ENCODE measurements at regions not wholly inside any gene's neighbourhood (a gene's known extent, or its start where the extent isn't known, plus 50 kb on each side); places are given as distances from the start of the nearest gene placed in this dataset.

- Histone ChIP-seq H4K20me1 (ENCODE audit: control insufficient read depth, insufficient read depth, low read depth, low read length) (no peaks in the 10 kb centered on the region), H3K79me2 (ENCODE audit: control insufficient read depth, low read length) (no peaks in the 10 kb centered on the region), H3K4me3 (ENCODE audit: low read length) (no peak overlapping the region), H3K9me3 (ENCODE audit: control insufficient read depth, insufficient read depth, low read length) (no peaks in the 10 kb centered on the region), H3K27me3 (ENCODE audit: control insufficient read depth, low read length) (no peaks in the 10 kb centered on the region), H3K27ac (ENCODE audit: low read depth, low read length) (no peak overlapping the region), H3K4me2 (ENCODE audit: low read length) (no peak overlapping the region), H3K4me1 (ENCODE audit: control insufficient read depth, low read length) (no peaks in the 10 kb centered on the region), H3K9me2 (replicated peaks; ENCODE audit: control insufficient read depth, low read length) (no peaks in the 10 kb centered on the region), H3K36me3 (ENCODE audit: control insufficient read depth, low read length) (no peaks in the 10 kb centered on the region), H3F3A (ENCODE audit: control insufficient read depth, insufficient read depth) (no peaks in the 10 kb centered on the region)
- TF ChIP-seq CTCF (IDR thresholded peaks at IDR 0.05; ENCODE audit: low read depth, low read length, poor library complexity, severe bottlenecking) (no peak), EZH2phosphoT487 (IDR thresholded peaks at IDR 0.05; ENCODE audit: borderline replicate concordance, low read length) (no peak)
Observed at GRCh38 chr9:102521097-102521755, 473.9 kb upstream of the CYLC2 start.

DNA sequence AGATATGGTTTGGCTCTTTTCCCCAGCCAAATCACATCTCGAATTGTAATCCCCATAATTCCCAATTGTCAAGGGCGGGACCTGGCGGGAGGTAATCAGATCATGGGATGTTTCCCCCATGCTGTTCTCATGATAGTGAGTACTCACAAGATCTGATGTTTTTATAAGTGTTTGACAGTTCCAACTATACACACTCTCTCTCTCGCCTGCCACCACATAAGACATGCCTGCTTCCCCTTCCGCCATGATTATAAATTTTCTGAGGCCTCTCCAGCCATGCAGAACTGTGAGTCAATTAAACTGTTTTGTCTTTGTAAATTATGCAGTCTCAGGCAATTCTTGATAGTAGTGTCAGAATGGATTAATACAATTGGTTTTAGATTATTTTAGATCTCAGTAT lies 475.7 kb upstream of the CYLC2 start:
- no peak overlapping the region for H3K4me2 ChIP-seq (ENCODE audit: low read length)
- H4K20me1 ChIP-seq (ENCODE audit: control insufficient read depth, insufficient read depth, low read depth, low read length), result no peaks in the 10 kb centered on the region
- H3K4me1 ChIP-seq (ENCODE audit: control insufficient read depth, low read length), result no peaks in the 10 kb centered on the region
- no peak overlapping the region for H3K27ac ChIP-seq (ENCODE audit: low read depth, low read length)
- H3K9me2 ChIP-seq (replicated peaks; ENCODE audit: control insufficient read depth, low read length), result no peaks in the 10 kb centered on the region
- H3K4me3 ChIP-seq (ENCODE audit: low read length), result no peak overlapping the region
- no peaks in the 10 kb centered on the region for H3F3A ChIP-seq (ENCODE audit: control insufficient read depth, insufficient read depth)
- H3K9me3 ChIP-seq (ENCODE audit: control insufficient read depth, insufficient read depth, low read length), result no peaks in the 10 kb centered on the region
- TF ChIP-seq EZH2phosphoT487 (IDR thresholded peaks at IDR 0.05; ENCODE audit: borderline replicate concordance, low read length) (no peak), CTCF (IDR thresholded peaks at IDR 0.05; ENCODE audit: low read depth, low read length, poor library complexity, severe bottlenecking) (no peak)
- no peaks in the 10 kb centered on the region for H3K79me2 ChIP-seq (ENCODE audit: control insufficient read depth, low read length)
- no peaks in the 10 kb centered on the region for H3K36me3 ChIP-seq (ENCODE audit: control insufficient read depth, low read length)
- no peaks in the 10 kb centered on the region for H3K27me3 ChIP-seq (ENCODE audit: control insufficient read depth, low read length)

DNA sequence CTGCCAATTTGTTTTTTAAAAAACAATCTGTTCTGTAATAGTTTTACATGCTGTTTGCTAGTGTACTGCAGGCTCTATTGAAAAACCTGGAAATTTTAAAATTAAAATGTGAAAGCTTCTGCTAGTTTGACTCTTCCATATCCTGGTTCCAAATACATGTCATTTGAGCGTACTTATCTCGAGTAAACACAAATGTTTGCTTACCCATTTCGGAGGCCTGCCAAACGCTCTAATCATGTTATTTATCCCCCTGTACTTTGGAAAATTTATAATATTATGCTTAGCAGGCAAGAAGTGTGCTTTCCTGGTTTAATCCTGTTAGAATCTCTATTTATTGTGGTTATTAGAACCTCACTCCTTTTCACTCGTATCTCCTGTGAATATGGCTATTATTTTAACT lies 476.8 kb upstream of the CYLC2 start:
- H3K4me1 ChIP-seq (ENCODE audit: control insufficient read depth, low read length), result no peaks in the 10 kb centered on the region
- H3K9me3 ChIP-seq (ENCODE audit: control insufficient read depth, insufficient read depth, low read length), result no peaks in the 10 kb centered on the region
- H3F3A ChIP-seq (ENCODE audit: control insufficient read depth, insufficient read depth), result no peaks in the 10 kb centered on the region
- no peak overlapping the region for H3K4me2 ChIP-seq (ENCODE audit: low read length)
- H3K27ac ChIP-seq (ENCODE audit: low read depth, low read length), result no peak overlapping the region
- TF ChIP-seq CTCF (IDR thresholded peaks at IDR 0.05; ENCODE audit: low read depth, low read length, poor library complexity, severe bottlenecking) (no peak), EZH2phosphoT487 (IDR thresholded peaks at IDR 0.05; ENCODE audit: borderline replicate concordance, low read length) (no peak)
- no peaks in the 10 kb centered on the region for H3K27me3 ChIP-seq (ENCODE audit: control insufficient read depth, low read length)
- H3K9me2 ChIP-seq (replicated peaks; ENCODE audit: control insufficient read depth, low read length), result no peaks in the 10 kb centered on the region
- no peaks in the 10 kb centered on the region for H3K79me2 ChIP-seq (ENCODE audit: control insufficient read depth, low read length)
- no peaks in the 10 kb centered on the region for H3K36me3 ChIP-seq (ENCODE audit: control insufficient read depth, low read length)
- H4K20me1 ChIP-seq (ENCODE audit: control insufficient read depth, insufficient read depth, low read depth, low read length), result no peaks in the 10 kb centered on the region
- H3K4me3 ChIP-seq (ENCODE audit: low read length), result no peak overlapping the region

Data from DOHH2 (cell line).